CD4-positive, alpha-beta T cell treated with Interleukin-15 for 4 hours (primary cell): ENCODE measurements at regions not wholly inside any gene's neighbourhood (a gene's known extent, or its start where the extent isn't known, plus 50 kb on each side); places are given as distances from the start of the nearest gene placed in this dataset.

Experiments
- DNase-seq: peaks from one replicate; pipeline ENCODE4 v3.0.0-alpha.2; 2020; ENCODE audit warnings: low spot score

DNA sequence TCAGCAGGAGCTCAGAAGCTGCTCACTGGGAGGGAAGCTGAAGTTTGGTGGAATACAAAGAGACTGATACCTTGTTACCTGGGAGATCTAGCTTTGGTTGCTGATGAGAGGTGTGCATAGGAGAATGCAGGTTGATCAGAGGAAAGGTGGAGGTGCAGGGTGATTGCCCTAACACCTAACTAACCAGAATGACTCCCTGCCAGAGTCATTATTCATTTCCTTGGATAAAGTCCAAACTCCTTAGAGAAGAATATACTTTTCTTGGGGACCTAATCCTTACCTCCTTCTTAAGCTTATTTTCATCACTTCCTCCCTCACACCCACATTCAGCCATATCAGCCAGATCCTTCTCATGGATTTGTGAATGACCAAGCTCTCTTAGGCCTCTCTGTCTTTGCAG lies 814.2 kb upstream of the TENM4 start:
- DNase-seq = no peak

DNA sequence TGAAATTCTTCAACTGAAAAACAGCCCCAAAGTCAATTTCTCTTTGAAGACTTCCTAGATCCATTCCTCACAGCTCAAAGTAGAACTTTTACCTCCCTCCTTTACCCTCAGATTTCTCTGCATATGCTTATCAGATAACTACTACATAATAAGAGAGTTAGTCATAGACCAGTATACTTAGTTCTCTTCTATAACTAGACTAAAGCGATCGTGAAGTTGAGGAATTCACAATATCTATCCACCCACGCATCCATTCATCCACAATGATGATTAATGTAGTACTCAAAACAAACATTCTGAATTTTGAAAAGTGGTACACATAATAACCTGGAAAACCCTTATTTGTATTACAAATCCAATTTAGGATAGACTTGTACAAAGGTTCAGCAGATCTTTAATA lies 800.9 kb upstream of the TENM4 start:
- no peak for DNase-seq

DNA sequence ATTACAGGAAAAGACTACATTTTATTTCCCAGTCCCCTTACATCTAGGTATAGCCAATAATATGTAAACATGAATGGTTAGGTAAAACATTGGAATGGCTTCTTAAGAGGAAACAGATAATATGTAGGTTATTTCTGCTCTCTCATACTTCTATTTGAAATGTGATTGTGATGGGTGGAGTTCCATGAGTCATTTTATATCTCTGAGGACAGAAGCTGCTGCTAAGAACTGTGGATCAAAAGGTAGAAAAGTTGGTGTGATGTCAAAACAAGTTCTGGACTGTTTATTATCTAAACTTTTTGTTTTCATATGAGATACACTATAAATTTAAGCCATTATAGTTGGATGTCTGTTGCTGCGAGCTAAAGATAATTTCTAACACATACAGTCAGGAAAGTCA lies 799.4 kb upstream of the TENM4 start:
- DNase-seq = no peak

- DNase-seq = no peak
These were observed 798.4 kb upstream of the TENM4 start for GRCh38 chr11:80239217-80239616.

GRCh38 chr11:80227915-80228314 lies 787.1 kb upstream of the TENM4 start:
- no peak for DNase-seq

DNA sequence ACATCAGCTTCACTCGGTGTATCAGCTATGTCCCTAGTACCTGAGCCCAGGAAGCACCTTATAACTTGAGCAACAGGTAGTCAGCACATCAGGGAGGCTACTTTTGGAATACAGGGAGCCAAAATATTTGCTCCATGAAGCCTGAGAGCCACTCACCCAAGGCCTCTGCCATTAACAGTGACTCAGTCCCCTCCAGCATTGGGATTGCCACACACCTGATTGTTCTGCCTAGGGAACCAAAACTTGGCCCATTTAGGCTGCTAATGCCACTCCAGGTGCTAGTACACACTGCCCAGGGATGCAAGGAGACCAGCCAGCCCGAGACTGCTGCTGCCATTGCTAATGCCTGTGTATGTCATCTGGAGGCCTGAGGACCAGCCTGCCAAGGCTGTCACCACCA lies 773.6 kb upstream of the TENM4 start:
- no peak for DNase-seq

- DNase-seq = no peak
These were observed 770.8 kb upstream of the TENM4 start for GRCh38 chr11:80211673-80212072.

- no peak for DNase-seq
These were observed 763.2 kb upstream of the TENM4 start for GRCh38 chr11:80204021-80204420.

- no peak for DNase-seq
These were observed 756.2 kb upstream of the TENM4 start for GRCh38 chr11:80196932-80197554.

DNA sequence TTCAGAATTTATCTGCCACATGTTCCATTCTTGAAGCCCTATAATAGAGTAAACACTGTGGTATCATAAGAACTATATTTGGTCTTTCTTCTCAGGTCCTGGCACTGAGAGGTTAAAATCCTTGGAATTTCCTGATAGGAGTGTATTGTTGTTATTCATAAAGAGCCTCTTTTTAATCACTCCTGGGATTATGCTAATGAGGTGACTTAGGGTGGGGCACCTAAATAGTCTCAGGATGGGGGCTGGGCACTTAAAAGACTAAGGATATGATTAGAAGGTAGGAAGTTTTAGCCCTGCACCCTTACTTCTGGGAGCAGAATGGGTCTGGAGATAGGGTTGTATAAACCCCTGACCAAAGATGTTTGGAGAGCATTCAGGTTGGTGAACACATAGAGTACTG lies 755.2 kb upstream of the TENM4 start:
- no peak for DNase-seq

- DNase-seq = no peak
These were observed 753.8 kb upstream of the TENM4 start for GRCh38 chr11:80194625-80195024.

DNA sequence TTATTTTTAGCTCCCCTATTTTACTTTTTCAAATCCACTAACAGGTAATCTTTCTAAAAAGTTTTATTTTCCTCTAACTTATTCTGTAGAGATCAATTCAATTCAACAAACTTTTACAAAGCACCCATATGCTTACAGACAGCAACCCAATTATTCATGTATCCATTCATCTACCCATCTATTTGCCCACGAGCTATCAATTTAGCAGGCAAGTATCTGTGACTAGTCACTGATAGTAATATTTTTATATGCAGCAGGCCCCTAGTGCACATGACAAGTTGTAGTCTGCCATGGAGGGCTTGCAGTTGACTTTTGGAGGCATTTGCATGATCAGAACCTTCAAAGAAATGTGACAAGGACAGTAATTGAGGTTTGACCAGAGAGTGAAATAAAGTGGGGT lies 753.2 kb upstream of the TENM4 start:
- DNase-seq = no peak

DNA sequence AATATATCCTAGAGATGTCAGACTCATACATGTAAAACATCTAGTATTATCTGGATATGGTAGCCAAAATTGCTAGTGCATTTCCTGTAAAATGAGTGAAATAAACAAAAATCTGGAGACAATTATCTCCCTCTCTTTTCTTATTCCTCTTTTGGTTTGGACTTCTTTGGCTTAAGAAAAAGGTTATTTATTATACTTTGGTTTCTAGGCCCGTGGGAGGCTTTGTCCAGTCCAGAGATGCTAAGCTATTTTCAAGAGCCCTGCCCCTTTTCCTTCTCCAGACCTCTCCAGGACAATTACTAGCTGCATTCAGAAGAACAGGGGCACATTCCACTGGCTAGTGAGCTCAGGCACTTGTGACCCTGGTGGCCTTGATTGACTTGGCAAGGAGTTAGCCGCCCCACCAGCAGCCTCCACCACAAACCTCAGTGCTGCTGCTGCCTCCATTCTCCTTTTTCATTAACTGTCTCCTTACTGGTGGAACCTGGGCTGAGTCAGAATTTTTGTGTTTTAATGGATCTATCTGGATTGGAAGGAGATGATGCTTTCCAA lies 747.3 kb upstream of the TENM4 start:
- DNase-seq = no peak

DNA sequence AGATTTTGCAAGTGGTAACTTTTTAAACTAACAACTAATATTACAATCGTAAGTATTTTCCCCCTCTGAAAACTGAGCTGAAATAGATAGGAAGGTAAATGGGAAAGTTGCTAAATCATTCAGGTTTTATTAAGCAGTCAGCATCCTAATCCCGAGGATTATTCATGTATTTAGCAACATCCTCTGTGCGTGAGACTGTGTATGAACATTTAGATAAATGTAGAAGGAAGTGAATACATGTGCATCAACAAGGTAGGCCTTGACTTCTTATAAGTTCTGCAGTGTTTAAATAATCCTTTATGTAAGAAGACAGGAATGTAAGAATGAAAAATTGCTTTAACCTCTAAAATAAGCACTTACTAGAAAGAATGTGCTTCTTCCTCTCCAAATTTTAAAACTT lies 745.9 kb upstream of the TENM4 start:
- no peak for DNase-seq

GRCh38 chr11:80182901-80183300 lies 742.1 kb upstream of the TENM4 start:
- no peak for DNase-seq

DNA sequence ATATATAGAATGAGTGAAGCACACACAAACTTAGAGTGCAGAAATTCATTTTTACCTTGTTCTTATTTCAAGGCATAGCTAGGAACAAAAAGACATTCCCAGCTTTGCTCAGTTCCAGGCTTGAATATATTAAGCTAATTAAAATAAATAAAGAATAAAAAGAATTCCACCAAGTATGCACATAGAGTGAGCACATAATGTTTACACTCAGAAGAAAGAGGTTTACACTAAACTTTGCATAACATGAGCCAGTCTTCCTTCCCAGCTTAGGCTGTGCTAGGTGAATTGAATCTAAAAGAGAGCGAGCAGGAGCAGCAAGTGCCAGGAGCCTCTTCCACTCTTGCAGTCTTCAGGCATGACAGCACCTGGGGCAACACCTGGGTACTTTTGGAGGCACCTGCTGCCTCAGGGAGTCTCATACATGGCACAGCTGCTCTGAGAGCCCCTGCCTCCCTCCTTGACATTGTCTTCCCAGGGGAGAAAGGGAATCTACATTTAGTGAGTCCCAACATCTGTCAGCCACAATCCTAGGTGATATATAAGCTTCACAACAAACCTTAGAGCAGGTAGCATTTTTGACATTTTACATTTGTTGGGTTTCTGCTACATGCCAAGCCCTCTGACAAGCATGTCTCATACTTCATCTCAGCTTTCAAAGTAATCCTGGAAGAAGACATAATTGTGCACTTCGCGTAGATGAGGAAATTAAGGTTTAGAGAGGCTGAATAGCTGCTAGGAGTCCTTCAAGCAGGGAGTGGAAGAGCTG lies 732.7 kb upstream of the TENM4 start:
- no peak for DNase-seq

- DNase-seq = no peak
These were observed 728.0 kb upstream of the TENM4 start for GRCh38 chr11:80168796-80169195.

GRCh38 chr11:80167766-80168165 lies 726.9 kb upstream of the TENM4 start:
- no peak for DNase-seq

DNA sequence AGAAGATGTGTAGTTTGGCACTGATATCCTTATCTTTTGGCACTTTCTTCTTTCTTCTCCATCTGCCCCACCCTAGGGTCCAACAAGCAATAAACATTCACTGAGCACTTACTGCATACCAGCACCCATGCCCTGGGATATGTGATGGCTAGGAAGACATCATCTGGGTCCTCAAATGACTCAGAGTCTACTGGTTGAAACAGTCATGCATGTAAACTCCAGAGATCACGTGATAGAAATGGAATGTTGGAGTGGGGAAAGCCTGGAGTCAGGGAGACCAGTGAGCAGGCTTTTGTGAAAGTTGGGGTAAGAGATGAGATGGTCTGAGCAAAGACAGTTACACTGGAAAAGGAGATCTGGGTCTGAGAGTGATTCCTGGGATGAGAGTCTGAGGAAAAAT lies 724.9 kb upstream of the TENM4 start:
- no peak for DNase-seq

DNA sequence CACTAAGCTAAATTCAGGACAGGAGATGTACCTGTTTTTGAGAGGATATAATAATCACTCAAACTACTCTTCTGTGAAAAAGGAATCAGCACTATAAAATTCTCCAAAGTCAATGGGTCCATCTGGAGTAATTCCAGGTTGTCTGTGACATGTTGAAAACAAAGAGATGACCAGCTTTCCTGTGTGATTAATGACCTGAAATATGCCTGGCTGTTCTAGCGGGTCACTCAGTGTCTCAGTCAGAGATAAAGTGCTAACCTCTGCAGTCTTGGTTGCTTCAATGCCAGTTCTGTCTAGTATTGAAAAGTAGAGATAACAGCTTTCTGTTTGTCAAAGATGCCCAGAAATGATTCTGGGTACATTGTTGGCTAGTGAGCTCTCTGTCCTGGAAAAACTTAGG lies 722.6 kb upstream of the TENM4 start:
- DNase-seq = no peak

DNA sequence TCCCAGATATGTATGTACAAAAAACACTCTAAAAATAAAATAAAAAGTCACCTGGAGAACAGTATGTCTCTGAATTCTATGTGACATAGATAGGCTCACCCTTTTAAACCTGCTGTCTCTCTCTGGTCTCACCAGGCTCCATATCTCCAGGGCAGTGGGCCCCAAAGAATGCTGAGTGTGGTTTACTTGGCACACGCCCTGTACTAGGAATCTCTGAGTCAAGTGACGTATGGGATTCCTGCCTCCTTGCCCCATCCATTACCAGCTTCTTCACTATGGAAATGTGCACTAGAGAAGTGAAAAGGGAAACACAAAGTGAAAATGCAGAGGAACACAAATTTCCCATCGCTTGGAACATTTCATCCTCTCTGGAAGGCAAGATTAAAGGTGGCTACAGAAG lies 722.2 kb upstream of the TENM4 start:
- no peak for DNase-seq

DNA sequence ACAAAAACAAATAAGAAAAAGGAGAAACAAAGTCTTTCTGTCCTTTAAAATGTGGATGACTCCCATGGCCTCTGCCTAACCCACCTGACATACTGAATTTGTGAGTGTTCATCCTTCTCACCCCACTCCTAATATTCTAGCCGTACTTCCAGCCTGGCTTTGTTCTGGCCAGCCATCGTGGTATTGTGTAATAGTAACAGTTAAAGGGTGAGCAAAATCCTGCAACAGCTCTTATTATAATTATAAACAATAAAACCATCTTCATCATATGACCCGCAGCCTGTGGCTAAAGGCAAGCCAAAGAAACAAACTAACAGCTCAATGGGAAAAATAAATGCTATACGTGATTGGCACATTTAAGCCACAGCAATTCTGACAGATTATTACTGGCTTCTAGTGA lies 721.6 kb upstream of the TENM4 start:
- no peak for DNase-seq

GRCh38 chr11:80157447-80157846 lies 716.6 kb upstream of the TENM4 start:
- DNase-seq = no peak

GRCh38 chr11:80156062-80156461 lies 715.2 kb upstream of the TENM4 start:
- no peak for DNase-seq
